ENCODE measurements at regions not wholly inside any gene's neighbourhood (a gene's known extent, or its start where the extent isn't known, plus 50 kb on each side); places are given as distances from the start of the nearest gene placed in this dataset.

DNA sequence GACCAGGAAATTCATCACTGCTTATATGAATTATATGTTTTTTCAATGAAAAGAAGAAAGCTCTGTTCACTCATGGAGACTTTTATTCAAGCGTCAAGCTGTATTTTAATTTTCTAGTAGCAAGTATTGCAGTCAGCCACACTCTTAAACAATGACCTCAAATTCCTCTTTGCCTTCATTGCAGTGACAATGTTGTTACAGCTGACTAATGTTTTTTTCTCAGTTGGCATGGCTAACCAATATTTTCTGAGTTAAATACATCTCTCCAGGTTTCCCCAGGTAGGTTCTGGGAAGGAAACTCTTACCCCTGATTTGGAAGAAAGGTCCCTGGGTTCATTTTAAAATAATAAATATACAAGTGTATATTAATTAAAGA, 241.5 kb downstream of the WDR11 start:
- no peak for TF ChIP-seq POLR2A (IDR thresholded peaks at IDR 0.05; ENCODE audit: extremely low read depth, insufficient read length)
- TF ChIP-seq, protein P1, sequence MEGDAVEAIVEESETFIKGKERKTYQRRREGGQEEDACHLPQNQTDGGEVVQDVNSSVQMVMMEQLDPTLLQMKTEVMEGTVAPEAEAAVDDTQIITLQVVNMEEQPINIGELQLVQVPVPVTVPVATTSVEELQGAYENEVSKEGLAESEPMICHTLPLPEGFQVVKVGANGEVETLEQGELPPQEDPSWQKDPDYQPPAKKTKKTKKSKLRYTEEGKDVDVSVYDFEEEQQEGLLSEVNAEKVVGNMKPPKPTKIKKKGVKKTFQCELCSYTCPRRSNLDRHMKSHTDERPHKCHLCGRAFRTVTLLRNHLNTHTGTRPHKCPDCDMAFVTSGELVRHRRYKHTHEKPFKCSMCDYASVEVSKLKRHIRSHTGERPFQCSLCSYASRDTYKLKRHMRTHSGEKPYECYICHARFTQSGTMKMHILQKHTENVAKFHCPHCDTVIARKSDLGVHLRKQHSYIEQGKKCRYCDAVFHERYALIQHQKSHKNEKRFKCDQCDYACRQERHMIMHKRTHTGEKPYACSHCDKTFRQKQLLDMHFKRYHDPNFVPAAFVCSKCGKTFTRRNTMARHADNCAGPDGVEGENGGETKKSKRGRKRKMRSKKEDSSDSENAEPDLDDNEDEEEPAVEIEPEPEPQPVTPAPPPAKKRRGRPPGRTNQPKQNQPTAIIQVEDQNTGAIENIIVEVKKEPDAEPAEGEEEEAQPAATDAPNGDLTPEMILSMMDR (IDR thresholded peaks at IDR 0.05; ENCODE audit: low read depth, low read length): no peak
- TF ChIP-seq MAX (IDR thresholded peaks at IDR 0.05; ENCODE audit: low read depth, low read length): no peak
